ENCODE measurements at regions not wholly inside any gene's neighbourhood (a gene's known extent, or its start where the extent isn't known, plus 50 kb on each side); places are given as distances from the start of the nearest gene placed in this dataset.

GRCh38 chr22:48241658-48242057 is 1479.2 kb downstream of the TBC1D22A start:
- Mint-ChIP-seq H3K4me3 (no peak overlapping the region), H3K27me3 (peaks cover 9% of the 10 kb centered on the region), H3K27ac (no peak overlapping the region), H3K9me3 (no peaks in the 10 kb centered on the region), H3K4me1 (no peaks in the 10 kb centered on the region), H3K36me3 (no peaks in the 10 kb centered on the region)
- ATAC-seq (ENCODE audit: low read depth) (no peak), DNase-seq (ENCODE audit: low spot score in 2 of 2) (no peak)

- Mint-ChIP-seq H3K27me3 (peaks cover 6% of the 10 kb centered on the region), H3K4me3 (no peak overlapping the region)
Observed at GRCh38 chr22:48240935-48241230, 1478.4 kb downstream of the TBC1D22A start.

GRCh38 chr22:48240148-48240934 is 1477.9 kb downstream of the TBC1D22A start:
- H3K27ac Mint-ChIP-seq = no peak overlapping the region
- H3K9me3 Mint-ChIP-seq = no peaks in the 10 kb centered on the region
- DNase-seq (ENCODE audit: low spot score in 2 of 2) (no peak), ATAC-seq (ENCODE audit: low read depth) (no peak)
- H3K4me1 Mint-ChIP-seq = no peaks in the 10 kb centered on the region
- no peak overlapping the region for H3K4me3 Mint-ChIP-seq
- no peaks in the 10 kb centered on the region for H3K36me3 Mint-ChIP-seq
- H3K27me3 Mint-ChIP-seq = peaks cover 6% of the 10 kb centered on the region

More at GRCh38 chr22:48240935-48241230, 1478.4 kb downstream of the TBC1D22A start:
- Mint-ChIP-seq H3K36me3 (no peaks in the 10 kb centered on the region), H3K4me1 (no peaks in the 10 kb centered on the region), H3K9me3 (no peaks in the 10 kb centered on the region), H3K27ac (no peak overlapping the region)
- DNase-seq (ENCODE audit: low spot score in 2 of 2) = no peak
- no peak for ATAC-seq (ENCODE audit: low read depth)

DNA sequence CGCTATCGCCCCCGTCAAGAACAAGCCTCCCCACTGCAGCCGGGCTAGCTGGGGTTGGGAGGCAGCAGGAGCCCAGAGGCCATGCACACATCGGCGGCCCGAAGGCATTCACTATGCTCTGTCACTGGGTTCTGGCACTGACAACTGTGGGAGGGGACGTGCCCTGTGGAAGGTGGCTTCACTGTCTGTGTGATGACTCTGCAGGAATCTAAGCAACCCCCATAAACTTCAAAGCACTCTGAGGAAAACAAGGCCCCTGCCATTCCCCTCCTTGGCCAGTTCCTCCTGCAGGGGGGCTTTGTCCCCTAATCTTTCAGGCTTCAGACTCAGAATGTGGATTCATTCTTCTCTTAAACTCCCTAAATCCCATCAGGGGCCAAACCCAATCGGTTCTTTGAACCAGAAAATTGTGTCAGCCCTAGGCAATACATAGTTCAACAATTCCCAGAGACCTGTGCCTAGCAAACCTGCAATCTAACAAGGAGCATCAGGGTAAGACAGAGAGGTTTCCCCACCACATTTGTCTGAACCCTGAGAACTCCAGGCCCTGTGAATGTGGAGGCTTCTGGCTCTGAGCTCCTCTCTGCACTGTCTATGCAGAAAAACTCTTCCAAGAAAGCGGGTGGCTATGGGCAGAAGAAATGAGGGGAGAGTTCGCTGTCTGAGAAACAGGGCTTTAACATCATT is 1477.2 kb downstream of the TBC1D22A start:
- no peak overlapping the region for H3K27ac Mint-ChIP-seq
- peaks cover 2% of the 10 kb centered on the region for H3K36me3 Mint-ChIP-seq
- H3K27me3 Mint-ChIP-seq = peaks cover 7% of the 10 kb centered on the region
- DNase-seq (ENCODE audit: low spot score in 2 of 2) (no peak), ATAC-seq (ENCODE audit: low read depth) (no peak)
- peaks cover 2% of the 10 kb centered on the region for H3K9me3 Mint-ChIP-seq
- no peak overlapping the region for H3K4me3 Mint-ChIP-seq
- no peaks in the 10 kb centered on the region for H3K4me1 Mint-ChIP-seq

GRCh38 chr22:48238966-48239365 is 1476.5 kb downstream of the TBC1D22A start:
- H3K9me3 Mint-ChIP-seq = peaks cover 2% of the 10 kb centered on the region
- peaks cover 2% of the 10 kb centered on the region for H3K36me3 Mint-ChIP-seq
- no peaks in the 10 kb centered on the region for H3K4me1 Mint-ChIP-seq
- no peak for DNase-seq (ENCODE audit: low spot score in 2 of 2)
- peaks cover 6% of the 10 kb centered on the region for H3K27me3 Mint-ChIP-seq
- ATAC-seq (ENCODE audit: low read depth) = no peak
- no peak overlapping the region for H3K4me3 Mint-ChIP-seq
- H3K27ac Mint-ChIP-seq = no peak overlapping the region

DNA sequence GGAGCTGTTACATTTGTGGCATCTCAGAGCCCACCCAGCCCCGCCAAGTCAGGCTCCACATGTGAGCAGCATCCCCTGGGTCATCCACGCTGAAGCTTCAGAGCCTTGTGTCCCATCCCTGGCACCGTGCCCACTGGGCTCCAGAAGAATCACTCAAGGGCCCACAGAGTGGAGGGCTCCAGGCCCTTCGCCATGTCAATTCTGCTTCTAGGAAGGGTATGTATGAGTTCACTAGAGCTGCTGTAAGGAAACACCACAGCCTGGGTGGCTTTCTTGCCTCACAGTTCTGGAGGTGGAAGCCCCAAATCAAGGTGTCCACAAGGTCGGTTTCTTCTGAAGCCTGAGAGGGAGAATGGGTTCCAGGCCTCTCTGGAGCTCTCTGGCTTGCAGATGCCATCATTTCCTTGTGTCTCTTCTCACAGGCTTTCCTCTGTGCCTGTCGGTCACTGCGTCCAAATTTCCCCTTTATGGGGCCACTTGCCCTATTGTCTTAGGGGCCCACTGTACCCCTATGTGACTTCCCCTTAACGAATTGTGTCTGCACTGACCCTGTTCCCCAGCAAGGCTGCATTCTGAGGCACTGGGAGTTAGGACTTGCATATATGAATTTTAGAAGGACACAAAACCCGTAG is 1476.0 kb downstream of the TBC1D22A start:
- ATAC-seq (ENCODE audit: low read depth) = no peak
- Mint-ChIP-seq H3K4me3 (no peak overlapping the region), H3K27me3 (peaks cover 2% of the 10 kb centered on the region)

DNA sequence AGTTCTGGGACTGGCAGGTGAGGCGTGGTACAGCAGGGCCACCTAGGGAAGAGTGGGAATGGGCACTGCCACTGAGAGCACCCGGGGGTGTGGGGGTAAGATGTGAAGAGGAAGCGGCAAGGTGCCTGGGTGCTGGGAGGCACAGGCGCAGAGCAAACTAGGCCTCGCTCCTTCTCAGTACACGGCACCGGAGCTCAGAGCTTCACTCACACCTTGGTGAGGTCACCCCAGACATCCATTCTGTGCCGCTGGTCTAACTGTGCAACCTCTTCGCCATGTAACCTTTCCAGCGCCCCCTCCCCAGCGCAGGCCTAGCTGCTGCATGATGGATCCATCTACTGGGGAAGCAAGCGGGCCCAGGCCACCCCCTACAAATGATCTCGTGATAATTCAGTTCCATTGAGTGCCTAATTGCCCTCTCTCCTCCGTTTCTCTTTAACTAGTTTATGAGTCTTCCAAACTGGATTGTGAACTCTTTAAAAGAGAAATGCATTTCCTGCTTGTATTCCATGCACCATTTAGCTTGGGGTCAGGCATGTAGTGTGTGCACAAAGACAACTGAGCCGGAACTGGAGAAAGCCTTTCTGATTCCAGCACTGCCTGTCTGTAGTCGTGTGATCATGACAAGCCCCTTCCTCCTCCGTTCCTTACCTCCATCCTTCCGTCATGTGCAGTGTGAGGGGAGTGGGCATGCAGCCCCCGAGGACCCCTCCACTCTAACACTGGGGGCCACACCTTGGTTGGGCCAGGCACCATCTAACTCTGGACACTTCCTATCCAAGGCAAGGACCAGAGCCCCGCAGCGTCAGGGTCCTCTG is 1475.2 kb downstream of the TBC1D22A start:
- no peak overlapping the region for H3K27ac Mint-ChIP-seq
- ATAC-seq (ENCODE audit: low read depth) = no peak
- H3K4me1 Mint-ChIP-seq = no peaks in the 10 kb centered on the region
- peaks cover 2% of the 10 kb centered on the region for H3K27me3 Mint-ChIP-seq
- DNase-seq (ENCODE audit: low spot score in 2 of 2) = no peak
- H3K36me3 Mint-ChIP-seq = peaks cover 4% of the 10 kb centered on the region
- H3K9me3 Mint-ChIP-seq = peaks cover 11% of the 10 kb centered on the region
- H3K4me3 Mint-ChIP-seq = no peak overlapping the region

More for the DNA sequence above, 1476.0 kb downstream of the TBC1D22A start:
- Mint-ChIP-seq H3K36me3 (peaks cover 4% of the 10 kb centered on the region), H3K9me3 (peaks cover 7% of the 10 kb centered on the region), H3K27ac (no peak overlapping the region), H3K4me1 (no peaks in the 10 kb centered on the region)
- no peak for DNase-seq (ENCODE audit: low spot score in 2 of 2)

GRCh38 chr22:48236261-48236660 is 1473.8 kb downstream of the TBC1D22A start:
- no peaks in the 10 kb centered on the region for H3K4me1 Mint-ChIP-seq
- DNase-seq (ENCODE audit: low spot score in 2 of 2) (no peak), ATAC-seq (ENCODE audit: low read depth) (no peak)
- no peak overlapping the region for H3K4me3 Mint-ChIP-seq
- H3K36me3 Mint-ChIP-seq = peaks cover 4% of the 10 kb centered on the region
- H3K27me3 Mint-ChIP-seq = peaks cover 2% of the 10 kb centered on the region
- peaks cover 17% of the 10 kb centered on the region for H3K9me3 Mint-ChIP-seq
- no peak overlapping the region for H3K27ac Mint-ChIP-seq

GRCh38 chr22:48235744-48236143 is 1473.3 kb downstream of the TBC1D22A start:
- peaks cover 2% of the 10 kb centered on the region for H3K27me3 Mint-ChIP-seq
- ATAC-seq (ENCODE audit: low read depth) (no peak), DNase-seq (ENCODE audit: low spot score in 2 of 2) (no peak)
- no peaks in the 10 kb centered on the region for H3K4me1 Mint-ChIP-seq
- H3K36me3 Mint-ChIP-seq = peaks cover 4% of the 10 kb centered on the region
- H3K4me3 Mint-ChIP-seq = no peak overlapping the region
- no peak overlapping the region for H3K27ac Mint-ChIP-seq
- H3K9me3 Mint-ChIP-seq = peaks cover 17% of the 10 kb centered on the region

- Mint-ChIP-seq H3K27ac (no peak overlapping the region), H3K27me3 (peaks cover 2% of the 10 kb centered on the region), H3K9me3 (peaks cover 17% of the 10 kb centered on the region), H3K4me3 (no peak overlapping the region), H3K4me1 (no peaks in the 10 kb centered on the region), H3K36me3 (peaks cover 4% of the 10 kb centered on the region)
- ATAC-seq (ENCODE audit: low read depth) = no peak
- DNase-seq (ENCODE audit: low spot score in 2 of 2) = no peak
Observed at GRCh38 chr22:48234011-48234410, 1471.6 kb downstream of the TBC1D22A start.

DNA sequence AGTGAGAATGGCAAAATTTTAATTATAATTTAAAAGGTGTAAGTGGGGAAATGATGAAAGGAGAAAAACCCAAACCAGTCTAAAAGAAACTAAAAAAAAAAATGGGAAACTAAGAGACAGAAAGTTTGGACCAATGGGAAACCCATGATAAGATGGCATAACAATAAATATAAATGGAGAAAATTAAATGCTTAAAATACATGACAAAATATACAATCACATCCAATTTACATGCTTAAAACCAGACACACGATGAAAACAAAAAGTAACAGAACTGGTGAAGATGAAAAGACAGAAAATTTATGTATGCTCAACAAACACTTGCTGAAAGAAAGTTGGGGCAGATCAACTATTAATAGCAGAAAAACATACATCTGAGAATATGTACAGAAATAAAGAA is 1471.1 kb downstream of the TBC1D22A start:
- H3K27ac Mint-ChIP-seq = no peak overlapping the region
- peaks cover 4% of the 10 kb centered on the region for H3K36me3 Mint-ChIP-seq
- peaks cover 2% of the 10 kb centered on the region for H3K27me3 Mint-ChIP-seq
- H3K4me3 Mint-ChIP-seq = no peak overlapping the region
- H3K4me1 Mint-ChIP-seq = no peaks in the 10 kb centered on the region
- DNase-seq (ENCODE audit: low spot score in 2 of 2) (no peak), ATAC-seq (ENCODE audit: low read depth) (no peak)
- peaks cover 17% of the 10 kb centered on the region for H3K9me3 Mint-ChIP-seq

GRCh38 chr22:48228468-48228867 is 1466.0 kb downstream of the TBC1D22A start:
- no peaks in the 10 kb centered on the region for H3K36me3 Mint-ChIP-seq

GRCh38 chr22:48227341-48228018 is 1465.0 kb downstream of the TBC1D22A start:
- Mint-ChIP-seq H3K9me3 (peaks cover 4% of the 10 kb centered on the region), H3K36me3 (no peaks in the 10 kb centered on the region), H3K27ac (no peak overlapping the region), H3K4me1 (no peaks in the 10 kb centered on the region), H3K4me3 (no peak overlapping the region), H3K27me3 (peaks cover 8% of the 10 kb centered on the region)
- ATAC-seq (ENCODE audit: low read depth) (no peak), DNase-seq (ENCODE audit: low spot score in 2 of 2) (no peak)

More at GRCh38 chr22:48228468-48228867, 1466.0 kb downstream of the TBC1D22A start:
- ATAC-seq (ENCODE audit: low read depth) (no peak), DNase-seq (ENCODE audit: low spot score in 2 of 2) (no peak)
- Mint-ChIP-seq H3K9me3 (peaks cover 10% of the 10 kb centered on the region), H3K4me3 (no peak overlapping the region), H3K27ac (no peak overlapping the region), H3K4me1 (no peaks in the 10 kb centered on the region), H3K27me3 (peaks cover 8% of the 10 kb centered on the region)
